Stimulated activated naive CD4-positive, alpha-beta T cell (primary cell): ENCODE measurements at regions not wholly inside any gene's neighbourhood (a gene's known extent, or its start where the extent isn't known, plus 50 kb on each side); places are given as distances from the start of the nearest gene placed in this dataset.
"Not testable (repeated sequence)": the region's sequence is repeated elsewhere in the genome, so short reads cannot be mapped to it uniquely, and the experiment has no call there.

ENCODE experiments used
- DNase-seq, 6 experiments: peaks; one replicate each; lab custom pipeline; 2025; lab: John Stamatoyannopoulos, UW

DNA sequence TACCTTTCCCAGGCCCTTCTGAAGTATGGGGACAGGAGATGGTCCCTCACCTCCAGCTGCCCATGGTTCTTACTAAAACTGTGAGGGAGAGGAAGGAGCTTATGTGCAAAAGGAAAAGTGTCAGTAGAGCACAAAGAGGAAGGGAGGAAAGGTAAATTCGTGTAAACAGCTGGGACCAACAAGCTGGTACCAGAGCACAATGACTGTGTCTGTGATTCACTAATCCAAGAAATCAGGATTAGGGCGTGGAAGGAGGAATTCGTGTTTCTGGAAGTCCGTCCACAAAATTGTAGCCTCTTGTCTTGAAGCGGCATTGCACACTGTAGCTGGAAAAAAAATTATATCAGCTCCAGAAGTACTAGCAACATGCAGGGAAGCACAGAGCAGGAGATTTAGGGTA, 129.0 kb upstream of the RREB1 start:
- no peak for DNase-seq

DNA sequence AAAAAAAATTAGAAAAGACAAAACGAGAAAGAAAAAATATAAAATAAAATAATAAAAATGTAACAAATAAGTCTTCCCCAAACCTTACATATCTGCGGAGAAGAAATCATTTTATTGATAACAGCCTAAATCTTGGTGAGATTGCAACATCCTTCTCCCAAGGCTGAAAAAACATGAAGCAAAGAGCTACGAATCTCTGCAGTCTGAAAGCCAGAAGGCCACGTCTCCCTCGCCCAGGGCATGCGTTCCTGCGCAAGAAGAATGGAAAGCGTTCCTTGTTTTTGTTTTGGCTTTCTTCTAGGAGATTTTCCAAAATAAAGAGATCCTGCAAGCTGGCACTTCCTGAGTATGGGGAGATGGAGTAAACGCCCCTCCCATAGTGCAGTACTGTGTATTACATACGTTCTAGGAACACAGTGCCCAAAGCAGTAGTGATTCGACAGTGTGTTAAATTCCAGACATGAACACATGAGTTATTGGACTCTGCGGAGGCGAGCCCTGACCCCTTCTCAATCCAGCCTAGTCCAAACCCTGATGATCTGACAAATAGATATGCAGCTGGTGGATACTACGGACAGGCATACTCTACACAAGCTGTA, 126.7 kb upstream of the RREB1 start:
- no peak for DNase-seq

DNA sequence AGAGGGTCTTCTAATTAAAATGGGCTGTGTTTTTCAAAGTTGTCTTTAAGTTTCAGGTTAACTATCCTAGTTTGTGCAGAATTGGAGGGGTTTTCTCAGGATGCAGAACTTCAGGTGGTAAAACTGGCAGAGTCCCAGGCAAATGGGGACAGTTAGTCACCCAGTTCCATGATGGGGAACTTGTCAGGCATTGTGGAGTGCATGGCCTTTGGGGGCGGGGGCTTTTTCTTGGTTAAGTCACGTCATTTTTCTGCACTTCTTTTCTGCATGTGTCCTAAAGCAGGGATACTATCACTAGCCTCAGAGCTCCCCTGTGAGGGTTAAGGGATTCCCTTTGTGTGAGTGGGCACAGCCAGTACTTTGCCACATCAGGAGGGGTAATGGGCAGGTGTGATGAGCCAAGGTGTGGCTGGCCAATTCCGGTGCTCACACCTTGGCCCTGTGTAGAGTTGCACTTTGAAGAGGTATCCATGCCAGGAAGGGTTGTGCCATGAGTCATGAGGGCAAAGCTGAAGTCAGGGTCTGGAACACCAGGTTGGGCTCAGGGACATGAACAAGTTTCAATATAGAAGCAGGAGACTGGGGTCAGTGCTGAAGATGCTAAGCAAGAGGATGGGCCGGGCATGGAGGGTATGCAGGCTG, 126.0 kb upstream of the RREB1 start:
- no peak for DNase-seq

DNA sequence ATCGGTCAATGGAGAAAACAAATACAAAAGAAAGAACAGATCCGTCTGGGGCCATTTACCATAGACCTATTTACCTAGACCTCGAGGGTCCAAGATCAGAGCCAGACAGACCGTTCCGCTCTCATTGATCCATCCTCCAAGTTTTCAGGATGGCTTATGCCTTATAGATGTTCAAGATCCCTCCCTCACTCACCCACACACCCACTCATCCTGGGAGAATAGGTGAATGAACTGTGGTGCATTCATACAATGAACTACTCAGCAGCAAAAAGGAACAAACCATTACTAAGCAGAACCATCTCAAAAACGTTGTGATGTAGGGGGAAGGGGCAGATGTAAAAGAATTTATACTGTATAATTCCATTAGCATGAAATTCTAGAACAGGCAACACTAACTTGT, 125.1 kb upstream of the RREB1 start:
- no peak for DNase-seq

DNA sequence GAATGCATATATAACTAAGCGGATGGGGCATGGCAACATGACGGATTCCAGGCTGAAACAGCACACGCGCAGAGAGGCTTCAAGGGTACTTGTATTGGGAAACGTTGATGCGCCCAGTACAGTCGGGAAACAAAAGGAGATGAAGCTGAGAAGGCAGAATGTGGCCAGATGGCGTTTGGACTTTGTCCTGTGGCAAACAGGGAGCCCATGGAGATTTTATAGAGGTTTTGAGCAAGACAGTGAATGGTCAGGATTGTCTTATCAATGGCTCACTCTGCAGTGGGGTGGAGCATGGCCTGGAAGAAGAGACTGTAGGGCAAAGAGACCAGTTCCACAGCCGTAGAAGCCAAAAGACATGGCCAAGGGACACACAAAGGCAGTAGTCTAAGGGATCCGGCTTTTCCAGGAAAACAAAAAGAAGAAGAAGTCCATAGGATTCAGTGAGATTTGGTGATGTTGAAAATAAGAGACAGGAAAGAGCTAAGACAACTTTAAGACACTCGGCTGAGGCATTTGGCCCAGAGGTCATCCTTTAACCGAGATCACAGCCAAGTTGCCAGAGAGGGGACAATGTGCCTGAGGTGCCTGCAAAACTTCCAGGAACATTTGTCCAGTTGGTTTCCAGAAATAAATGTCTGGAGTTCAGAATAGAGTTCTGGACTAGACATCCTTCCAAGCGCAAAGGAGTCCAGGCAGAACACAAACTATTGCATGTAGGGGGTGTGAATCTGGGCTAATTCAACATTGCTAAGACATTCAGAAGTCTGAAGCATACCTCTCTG, 123.0 kb upstream of the RREB1 start:
- DNase-seq, result no peak

DNA sequence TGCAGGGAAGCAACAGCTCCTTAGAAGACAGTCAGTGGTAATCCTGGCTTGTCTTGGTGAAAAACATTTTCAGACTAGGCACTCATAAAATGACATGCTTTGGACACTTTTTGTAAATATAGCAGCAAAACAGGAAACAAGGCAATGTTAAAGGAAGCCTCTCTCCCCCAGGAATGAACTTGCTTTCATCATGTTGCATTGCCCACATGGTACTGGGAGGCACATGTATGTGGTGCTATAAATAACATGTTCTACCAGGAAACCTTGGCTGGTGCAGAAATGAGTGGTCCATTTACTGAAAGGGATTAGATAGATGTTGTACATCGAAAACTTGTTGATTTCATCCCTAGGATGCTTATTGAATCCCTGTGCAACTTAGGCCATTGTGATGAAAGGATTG, 121.4 kb upstream of the RREB1 start:
- DNase-seq, result no peak

DNA sequence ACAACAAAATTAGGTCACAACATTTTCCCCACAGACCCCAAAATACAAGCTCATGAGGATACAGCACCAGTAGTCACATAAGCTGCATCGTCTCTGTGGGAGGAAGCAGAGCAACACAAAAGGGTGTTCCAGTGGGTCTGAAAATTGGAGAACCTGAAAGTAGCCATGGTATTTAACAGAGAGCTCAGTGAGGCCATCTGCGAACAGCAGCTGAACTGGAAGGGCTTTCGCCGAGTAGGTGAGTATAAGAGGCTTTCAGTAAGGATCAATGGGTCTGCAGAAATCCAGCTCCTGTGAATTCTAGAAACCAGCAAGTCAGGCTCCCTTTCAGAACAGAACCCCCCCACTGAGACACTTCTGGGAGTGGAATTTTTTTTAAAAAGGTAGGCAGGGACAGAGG, 120.0 kb upstream of the RREB1 start:
- DNase-seq, result no peak

DNA sequence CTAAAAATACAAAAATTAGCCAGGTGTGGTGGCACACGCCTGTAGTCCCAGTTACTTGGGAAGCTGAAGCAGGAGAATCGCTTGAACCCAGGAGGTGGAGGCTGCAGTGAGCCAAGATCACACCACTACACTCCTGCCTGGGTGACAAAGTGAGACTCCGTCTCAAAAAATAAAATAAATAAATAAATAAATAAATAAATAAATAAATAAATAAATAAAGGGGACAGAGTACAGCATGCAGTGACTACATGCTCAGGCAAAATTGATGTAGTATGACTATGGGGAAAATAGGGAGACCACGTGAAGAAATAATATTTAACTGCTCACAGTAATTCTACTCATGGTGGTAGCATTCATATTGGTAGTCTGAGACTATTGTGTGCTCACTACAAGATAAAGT, 117.7 kb upstream of the RREB1 start:
- not testable (repeated sequence) for DNase-seq

DNA sequence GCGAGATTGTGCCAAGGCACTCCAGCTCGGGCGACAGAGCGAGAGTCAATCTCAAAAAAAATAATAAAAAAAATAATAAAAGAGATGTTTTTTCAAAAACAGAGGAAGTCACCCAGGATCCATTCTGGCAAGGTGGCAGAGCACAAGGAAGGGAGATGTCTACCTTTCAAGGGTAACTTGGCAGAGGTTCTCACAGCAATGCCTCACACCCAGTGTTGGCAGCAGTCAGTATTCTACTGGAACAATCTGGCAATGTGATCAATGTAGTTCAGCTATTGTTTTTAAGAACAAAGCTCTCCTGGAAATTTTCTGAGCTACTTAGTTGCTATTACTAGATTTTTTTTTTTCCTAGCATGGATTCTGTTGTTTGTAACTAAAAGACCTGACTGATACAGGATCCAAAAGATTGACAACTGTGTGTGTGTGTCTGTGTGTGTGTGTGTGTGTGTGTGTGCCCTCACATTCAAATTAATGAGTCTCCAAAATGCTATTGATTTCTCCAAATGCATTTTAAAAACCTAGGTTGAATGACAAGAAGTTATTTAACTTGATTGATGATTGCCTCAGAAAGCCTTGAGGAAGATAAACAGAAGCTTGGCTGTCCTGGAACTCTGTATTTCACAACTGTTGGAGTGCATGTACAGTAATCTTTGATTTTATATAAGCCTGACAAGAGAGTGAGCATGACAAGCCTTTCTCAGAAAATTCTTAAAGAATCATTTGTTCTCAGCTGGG, 114.1 kb upstream of the RREB1 start:
- no peak for DNase-seq

DNA sequence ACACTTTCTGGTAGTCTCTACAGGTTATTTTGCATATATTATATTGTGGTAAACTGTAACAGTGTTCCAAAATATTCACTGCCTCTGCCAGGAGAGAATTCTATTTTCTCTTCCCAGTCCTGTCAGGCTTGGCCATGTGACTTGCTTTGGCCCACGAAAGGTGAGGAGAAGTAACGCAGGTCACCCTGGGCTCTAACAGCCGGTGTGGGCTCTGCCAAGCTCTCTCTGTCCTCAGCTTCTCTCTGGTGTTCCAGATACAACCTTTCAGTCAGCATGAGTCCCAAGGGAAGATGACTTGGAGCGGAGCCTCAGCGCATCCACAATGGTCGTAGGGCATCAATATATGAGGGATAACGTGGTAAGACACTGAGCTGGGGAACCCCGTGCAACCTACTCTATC, 113.0 kb upstream of the RREB1 start:
- no peak for DNase-seq

DNA sequence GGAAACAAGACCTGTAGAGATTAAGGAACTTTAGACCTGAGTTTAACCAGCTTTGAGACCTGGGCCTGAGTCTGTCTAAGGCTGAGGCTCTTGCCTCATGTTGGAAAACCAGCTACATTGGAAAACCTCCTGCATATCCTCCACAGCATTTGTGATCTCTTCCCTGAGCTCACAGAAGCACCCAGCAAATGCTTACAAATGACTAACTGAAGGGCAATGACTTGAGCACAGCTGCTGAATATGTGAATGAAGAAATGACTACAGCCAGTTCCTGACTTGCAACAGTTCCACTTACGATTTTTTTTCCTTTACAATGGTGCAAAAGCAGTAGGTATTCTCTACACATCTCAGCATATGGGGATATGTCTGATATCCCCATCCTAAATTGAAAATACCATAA, 112.4 kb upstream of the RREB1 start:
- DNase-seq, result no peak

DNA sequence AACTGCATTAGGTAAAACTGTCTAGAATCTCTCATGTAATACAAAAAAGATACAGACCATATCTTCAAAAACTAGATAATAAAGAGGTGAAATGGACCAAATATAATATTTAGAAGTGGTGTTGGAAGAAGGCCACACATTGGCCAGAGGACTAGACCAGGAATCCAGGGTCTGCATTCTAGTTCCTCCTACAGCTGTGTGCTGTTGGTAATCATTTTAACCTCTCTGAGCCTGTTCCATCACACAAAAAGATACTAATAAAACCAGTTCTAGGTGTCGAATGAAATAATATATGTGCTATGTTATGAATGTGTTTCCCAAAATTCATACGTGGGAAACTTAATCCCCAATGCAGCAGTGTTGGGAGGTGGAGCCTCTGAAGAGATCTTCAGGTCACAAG, 111.6 kb upstream of the RREB1 start:
- no peak for DNase-seq

DNA sequence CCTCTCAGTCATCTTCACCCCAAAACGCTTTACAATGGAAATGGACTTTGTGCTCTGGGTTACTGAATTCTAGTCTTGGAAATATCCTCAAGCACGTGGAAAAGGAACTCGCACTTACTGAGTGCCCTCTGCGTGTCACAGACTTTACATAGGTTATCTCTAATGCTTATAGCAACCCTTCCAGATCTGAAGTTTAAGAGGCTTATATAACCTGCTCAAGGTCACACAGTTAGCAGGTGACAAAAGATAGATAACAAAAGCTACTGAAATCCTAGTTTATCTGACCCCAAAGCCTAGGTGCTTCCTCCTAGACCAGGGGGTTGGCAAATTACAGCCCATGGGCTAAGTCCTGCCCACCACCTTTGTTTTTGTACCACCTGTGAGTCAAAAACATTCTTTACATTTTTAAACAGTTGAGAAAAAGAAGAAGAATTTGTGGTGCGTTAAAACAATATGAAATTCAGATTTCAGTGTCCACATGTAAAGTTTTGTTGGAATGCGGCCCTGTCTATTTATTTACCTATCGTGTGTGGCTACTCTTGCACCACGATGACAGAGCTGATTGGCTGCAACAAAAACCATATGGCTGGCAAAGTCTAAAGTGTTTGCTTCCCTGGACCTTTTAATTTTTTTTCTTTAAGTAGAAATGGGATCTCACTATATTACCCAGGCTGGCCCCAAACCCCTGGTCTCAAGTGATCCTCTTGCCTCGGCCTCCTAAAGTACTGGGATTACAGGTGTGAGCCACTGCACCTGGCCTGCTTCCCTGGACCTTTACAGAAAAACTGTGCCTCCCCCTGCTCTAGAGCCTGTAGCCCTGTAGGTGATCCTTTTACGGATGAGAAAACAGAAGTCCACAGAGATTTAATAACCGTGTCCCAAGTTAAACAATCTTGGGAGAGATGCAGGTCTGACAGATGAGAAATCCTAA, 110.2 kb upstream of the RREB1 start:
- DNase-seq, result no peak

DNA sequence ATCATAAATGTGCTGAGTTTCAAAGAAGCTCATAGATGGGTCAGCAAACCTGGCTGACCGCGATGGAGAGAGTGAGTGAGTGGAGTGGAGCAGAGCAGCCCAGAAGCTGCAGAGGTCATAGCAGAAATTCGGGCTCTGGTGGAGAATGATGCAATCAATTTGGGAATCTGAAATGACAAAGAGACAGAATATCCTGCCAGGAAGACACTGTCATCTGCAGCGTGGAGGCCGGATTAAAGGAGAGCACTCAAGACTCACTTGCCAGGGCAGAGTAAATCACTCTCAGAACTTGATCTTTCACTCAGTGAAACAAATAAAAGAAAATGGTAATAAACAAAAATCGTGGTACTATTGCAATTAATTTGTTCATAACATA, 109.6 kb upstream of the RREB1 start:
- no peak for DNase-seq

DNA sequence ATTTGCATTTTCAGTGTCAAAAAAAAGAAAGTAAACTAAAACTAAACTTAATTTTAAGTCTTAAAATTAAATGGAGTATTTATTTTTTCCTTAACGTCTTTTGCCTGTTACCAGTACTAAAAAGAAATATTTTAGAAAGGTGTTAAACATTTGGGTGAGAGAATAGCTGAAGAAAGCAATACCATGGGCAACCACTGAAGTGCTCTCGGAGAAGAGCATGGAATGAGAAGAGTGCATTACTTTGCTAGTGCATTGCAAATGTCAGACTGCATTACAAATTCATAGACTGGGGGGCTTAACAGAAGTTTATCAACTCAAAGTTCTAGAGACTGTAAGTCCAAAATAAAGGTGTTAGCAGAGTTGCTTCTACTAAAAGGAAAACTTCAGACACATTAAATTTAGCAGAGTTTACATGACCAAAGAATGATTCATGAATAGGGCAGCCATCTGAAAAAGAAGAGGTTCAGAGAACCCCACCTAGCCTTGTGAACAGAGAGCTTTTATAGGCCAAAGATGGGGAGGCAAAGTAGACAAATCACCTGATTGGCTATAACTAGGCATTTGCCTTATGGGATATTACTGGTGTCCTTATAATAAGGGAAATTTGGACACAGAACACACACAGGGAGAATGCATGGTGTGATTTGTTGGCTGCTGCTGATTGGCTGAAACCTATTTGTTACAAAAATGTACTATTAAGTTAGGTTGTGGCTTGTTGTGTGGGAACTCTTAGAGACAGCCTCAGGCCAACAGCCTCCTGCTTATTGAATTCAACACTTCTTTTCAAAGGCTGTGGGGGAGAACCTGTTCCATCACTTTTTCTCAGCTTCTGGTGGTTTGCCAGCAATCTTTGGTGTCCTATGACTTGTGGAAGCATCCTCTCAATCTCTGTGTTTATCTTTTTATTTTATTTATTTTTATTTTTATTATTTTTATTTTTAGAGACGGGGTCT, 106.7 kb upstream of the RREB1 start:
- no peak for DNase-seq

DNA sequence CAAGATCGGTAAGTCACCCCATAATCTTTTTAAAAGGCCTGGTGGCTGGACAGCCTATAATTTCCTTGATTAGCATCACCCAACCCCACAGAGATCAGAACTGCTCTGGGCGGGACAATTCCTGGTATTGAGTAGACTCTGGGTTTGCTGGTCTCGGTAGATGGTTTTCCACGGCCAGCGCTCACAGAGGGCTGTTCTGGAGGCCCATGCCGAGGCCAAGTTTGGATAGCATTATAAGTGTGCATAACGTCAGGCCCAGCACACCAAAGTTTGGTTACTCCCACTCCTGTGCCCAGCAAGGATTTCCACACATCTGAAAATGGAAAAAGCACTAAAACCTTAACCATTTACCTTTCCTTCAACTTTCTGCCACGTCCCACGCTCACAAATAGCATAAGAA, 104.7 kb upstream of the RREB1 start:
- no peak for DNase-seq

DNA sequence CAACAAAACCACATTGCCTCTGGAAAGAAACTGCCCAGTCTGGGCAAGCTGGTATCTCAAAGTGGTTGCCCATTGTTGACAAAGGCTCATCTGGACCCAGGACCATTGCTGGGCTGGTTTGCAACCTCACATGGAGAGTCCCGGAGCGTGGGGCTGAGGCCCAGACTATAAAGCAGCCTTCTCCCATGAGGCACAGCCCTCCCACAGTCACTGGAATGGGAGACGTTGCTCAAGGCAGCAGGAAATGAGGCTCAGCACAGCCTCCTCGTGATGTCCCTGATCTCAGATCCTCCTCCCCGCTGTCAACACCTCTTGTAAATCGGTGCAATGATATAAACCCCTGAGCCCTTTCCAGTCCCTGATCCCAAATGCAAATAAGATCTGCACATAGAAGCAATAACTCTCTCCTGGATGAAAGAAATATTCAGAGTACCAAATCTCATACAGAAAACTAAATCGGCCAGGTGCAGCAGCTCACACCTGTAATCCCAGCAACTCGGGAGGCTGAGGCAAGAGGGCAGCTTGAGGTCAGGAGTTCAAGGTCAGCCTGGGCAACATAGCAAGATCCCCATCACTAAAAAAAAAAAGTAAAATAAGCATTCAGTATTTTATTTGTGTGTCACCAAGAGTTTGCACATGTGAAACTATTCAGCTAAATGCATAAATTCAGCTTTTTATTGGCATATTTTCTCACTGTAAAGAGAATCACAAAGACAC, 103.0 kb upstream of the RREB1 start:
- DNase-seq, result no peak

DNA sequence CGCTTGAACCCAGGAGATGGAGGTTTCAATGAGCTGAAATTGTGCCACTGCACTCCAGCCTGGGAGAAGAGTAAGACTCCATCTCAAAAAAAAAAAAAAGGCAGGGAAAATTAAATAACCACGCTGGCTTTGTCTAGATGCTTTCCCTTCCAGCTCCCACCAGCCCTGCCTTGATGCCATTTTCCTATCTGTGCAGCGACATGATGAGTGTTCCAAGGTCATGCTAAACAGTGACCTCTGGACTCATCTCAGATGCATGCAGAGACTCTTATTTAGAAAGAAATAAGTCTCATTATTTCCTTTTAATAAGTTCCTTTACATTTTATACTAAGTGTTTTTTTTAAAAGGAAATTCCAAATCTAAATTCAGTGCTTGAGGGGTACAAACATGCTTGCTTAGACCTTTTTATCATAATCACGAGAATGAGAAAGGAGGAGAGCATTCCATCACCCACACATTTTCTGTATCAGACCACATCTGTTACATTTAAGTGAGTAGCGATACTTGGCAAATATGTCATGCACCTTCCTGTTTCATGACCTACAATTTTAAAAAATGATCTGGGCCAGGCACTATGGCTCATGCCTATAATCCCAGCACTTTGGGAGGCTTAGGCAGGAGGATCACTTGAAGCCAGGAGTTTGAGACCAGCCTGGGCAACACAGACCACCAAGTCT, 101.1 kb upstream of the RREB1 start:
- DNase-seq, result no peak

DNA sequence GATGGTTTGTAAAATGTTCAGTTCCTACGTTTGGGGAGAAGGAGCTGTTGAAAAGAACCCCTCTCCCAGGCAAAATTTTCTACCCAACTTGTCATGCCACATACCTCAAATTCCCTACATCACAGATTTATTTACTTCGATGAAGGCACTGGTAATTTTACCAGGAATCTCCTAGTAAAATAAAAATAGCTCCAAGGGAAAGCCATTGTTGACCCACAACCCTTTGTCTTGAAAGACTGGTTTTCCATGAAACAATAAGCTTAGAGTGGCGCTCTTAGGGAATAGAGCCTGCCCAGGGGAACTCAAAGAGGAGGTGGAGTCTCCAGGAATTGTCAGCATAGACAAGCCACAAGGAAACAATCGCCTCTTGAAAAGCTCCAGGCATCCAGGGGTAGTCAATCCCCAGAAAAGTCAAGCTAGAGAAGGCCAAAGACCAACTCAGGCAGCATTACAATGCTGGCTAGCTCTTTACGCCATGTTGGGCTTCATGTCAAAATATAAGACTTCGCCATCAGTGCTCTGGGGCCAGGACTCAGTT, 99.2 kb upstream of the RREB1 start:
- no peak for DNase-seq
